Heart left ventricle (tissue), 13 donors: ENCODE measurements at regions not wholly inside any gene's neighbourhood (a gene's known extent, or its start where the extent isn't known, plus 50 kb on each side); places are given as distances from the start of the nearest gene placed in this dataset.

Experiments
- CTCF ChIP-seq, 12 donors: fragments of 200-600 bp; sonication (generic) in 4 of 12; IDR thresholded peaks; one replicate each; pipeline versions ENCODE4 v1.5.0 to v1.8.0; 2018 to 2022; ENCODE audit warnings: antibody characterized with exemption in 12 of 12, mild to moderate bottlenecking in 5 of 12
- POLR2A ChIP-seq, 2 donors: fragments of 450-650 bp; IDR thresholded peaks; one replicate each; pipeline ENCODE4 v1.6.1; 2017; ENCODE audit warnings: antibody characterized with exemption in 2 of 2, mild to moderate bottlenecking in 2 of 2, moderate library complexity in 2 of 2
- donor health status: ischemic (EF 13 %, LVEDD 7.1; RV severe dilation, severe dysfunction).
- donor health status: DM: no; HTN: yes; CAD: no.
- donor health status: DM: no; HTN: no; CAD: no.
- donor health status: ischemic (EF 25% LVEDD 6.9; RV normal size, moderate dysfunction).
- donor health status: ischemic (EF 25% LVEDD 5.7; RV mildly dilated, moderate dysfunction).
- donor health status: ischemic (EF 35%, LVEDD 5.7; RV mildly dilated, moderate dysfunction).
- donor health status: nonischemic (EF 11% LVEDD 7.7; RV severe dilation, severe dysfunction).
- donor health status: DM: yes; HTN: yes; CAD: no.
- donor health status: PGD.
- donor health status: ischemic (EF 29% LVEDD 5.4; RV normal size, mild dysfunction).
- donor health status: nonischemic (EF 23%, LVEDD 6.1; RV moderate dilation, normal function).

- no peak for TF ChIP-seq CTCF (IDR thresholded peaks at IDR 0.05)
- no peak for TF ChIP-seq POLR2A (IDR thresholded peaks at IDR 0.05)
Observed at GRCh38 chr3:64836097-64836496, 148.3 kb upstream of the ADAMTS9 start.
